UCSD-AML1 (cell line): ENCODE measurements at regions not wholly inside any gene's neighbourhood (a gene's known extent, or its start where the extent isn't known, plus 50 kb on each side); places are given as distances from the start of the nearest gene placed in this dataset.

ENCODE experiments used
- DNase-seq: peaks from one replicate; lab custom pipeline; 2025; ENCODE audit not compliant: unreplicated experiment; lab: John Stamatoyannopoulos, UW

GRCh38 chr13:97559981-97560380 lies 126.0 kb downstream of the RAP2A start:
- no peak for DNase-seq

DNA sequence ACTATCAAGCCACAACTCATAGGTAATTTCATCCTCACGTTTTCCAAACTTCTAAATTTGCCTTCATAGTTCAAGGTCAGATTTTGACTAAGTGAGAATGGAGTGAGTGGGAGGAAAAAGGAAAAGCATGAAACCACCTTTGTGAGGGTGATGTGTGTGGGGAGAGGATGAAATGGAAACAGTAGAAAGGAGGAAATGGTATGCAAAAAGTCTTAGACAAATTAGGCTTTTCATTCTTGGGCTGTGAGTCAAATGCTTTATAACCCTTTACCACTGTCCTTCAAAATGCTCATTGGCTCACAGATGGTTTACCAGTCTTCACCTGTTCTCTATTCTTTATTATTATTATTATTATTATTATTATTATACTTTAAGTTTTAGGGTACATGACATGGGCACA lies 127.2 kb downstream of the RAP2A start:
- no peak for DNase-seq

DNA sequence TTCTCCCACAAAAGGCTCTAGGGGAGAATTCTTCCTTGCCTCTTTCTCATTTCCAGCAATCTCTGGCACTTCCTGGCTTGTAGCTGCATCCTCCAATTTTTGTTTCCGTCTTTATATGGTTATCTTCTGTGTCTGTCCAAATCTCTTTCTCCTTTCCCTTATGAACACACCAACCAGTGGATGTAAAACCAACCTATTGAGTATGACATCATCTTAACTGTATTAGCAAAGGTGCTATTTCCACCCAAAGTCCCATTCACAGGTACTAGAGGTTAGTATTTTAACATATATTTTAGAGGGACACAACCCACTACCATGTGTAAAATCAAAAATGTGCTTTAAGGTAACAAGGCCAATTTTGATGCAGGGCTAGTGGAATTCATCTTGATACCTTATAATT lies 129.0 kb downstream of the RAP2A start:
- no peak for DNase-seq

GRCh38 chr13:97564956-97565355 lies 131.0 kb downstream of the RAP2A start:
- no peak for DNase-seq

DNA sequence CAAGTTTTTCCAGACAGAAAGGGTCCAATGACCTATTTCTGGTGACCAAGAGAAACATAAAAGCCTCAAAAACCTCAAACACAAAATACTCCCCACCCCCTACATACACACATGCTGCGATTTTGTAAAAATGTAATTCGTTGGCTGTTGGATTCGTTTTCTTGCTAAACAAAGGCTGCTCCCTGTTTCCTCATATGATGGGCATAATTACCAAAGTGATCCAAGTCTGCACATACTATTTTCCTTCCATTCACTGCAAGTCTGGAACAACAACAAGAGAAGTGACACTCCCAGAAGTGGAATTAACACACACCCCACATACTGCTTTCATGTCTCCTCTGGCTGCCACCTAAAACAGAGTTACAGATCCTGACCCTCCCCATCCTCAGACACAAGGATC lies 131.9 kb downstream of the RAP2A start:
- no peak for DNase-seq

- no peak for DNase-seq
Measured at GRCh38 chr13:97566907-97567306, 132.9 kb downstream of the RAP2A start.

- DNase-seq = no peak
Measured at GRCh38 chr13:97567510-97568243, 133.7 kb downstream of the RAP2A start.

DNA sequence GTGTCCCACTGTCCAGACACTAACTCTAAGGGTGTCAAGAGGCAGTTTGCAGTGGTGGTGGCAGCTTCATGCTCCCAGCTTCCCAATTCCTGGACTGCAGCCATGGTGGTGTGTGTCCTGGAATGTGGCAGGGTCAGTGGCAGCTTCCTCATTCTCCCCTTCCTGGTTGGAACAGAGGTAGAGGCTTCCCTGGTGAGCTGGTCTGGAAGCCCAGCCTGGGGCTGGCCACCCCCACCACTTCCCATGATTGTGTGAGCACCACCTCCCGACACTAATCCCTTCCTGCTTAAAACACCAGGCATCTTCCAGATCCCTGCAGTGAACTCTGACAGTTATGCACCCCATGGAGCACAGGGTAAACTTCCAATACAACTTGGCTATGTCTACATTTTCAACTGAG lies 134.9 kb downstream of the RAP2A start:
- no peak for DNase-seq

DNA sequence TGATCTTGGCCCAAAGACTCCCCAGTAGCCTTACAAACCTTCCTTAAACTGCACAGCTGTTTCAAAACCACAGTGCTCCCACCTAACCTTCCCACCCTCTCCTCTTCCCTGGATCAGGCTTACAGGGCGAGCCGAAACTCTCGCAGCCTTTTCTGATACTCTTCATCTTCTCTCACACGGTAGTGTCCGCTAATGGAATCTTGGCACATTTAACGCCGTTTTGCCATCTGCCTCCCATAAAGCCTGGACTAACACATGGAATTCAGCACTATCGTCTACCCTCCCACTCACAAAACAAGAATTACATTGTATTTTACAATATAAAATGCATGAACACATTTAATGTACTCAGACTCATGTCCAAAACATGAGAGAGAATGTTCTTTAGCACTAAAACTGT lies 135.9 kb downstream of the RAP2A start:
- no peak for DNase-seq

DNA sequence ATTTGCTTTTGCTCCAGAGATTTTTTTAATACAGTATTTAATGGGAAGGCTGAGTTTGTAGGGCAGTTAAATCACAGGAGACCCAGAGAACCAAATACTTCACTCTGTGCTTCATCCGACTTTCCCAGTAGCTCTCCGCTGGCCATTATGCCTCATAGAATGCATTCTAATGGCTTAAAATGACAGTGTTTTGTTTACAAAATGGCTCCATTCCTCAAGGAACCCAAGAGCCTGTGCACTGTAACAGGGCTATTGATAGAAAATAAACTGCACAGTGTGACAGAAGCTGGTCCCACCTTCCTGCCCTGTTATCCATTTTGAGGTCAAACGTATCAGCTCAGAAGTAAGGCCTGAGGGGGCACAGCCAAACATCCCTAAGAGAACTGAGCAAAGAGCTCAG lies 136.5 kb downstream of the RAP2A start:
- no peak for DNase-seq

- no peak for DNase-seq
Measured at GRCh38 chr13:97573011-97573410, 139.0 kb downstream of the RAP2A start.

DNA sequence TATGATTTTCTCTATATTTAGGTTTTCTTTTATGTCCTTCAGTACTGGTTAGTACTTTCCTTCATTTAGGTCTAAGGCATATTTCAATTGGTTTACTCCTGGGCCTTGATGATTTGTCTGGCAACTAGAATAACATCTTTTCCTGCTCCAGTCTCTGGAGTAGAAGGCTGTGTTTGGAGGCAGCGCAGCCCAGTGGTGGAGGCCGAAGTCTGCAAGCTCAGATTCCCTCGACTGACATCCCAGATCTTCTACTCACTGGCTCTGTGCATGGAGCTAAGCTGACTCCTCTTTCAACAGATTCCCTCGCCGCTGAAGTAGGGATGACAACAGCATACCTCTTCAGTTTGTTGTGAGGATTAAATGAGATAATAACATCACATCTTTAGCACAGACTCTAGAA lies 141.0 kb downstream of the RAP2A start:
- peak; percentile 15 for DNase-seq

DNA sequence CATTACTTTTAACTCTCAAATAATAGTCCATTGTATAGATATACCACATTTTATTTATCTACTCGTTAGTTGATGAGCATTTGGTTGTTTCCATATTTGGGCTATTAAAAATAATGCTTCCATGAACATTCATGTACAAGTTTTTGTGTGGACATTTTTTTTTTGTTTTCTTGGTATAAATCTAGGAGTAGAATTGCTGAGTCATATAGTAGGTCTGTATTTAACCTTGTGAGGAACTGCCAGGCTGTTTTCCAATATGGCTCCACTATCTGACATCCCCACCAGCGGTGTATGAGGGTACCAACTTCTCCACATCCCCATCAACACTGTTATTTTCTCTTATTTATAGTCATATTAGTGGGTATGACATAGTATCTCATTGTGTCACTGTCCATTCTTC lies 143.1 kb downstream of the RAP2A start:
- DNase-seq = no peak

- no peak for DNase-seq
Measured at GRCh38 chr13:97582170-97582569, 148.2 kb downstream of the RAP2A start.

DNA sequence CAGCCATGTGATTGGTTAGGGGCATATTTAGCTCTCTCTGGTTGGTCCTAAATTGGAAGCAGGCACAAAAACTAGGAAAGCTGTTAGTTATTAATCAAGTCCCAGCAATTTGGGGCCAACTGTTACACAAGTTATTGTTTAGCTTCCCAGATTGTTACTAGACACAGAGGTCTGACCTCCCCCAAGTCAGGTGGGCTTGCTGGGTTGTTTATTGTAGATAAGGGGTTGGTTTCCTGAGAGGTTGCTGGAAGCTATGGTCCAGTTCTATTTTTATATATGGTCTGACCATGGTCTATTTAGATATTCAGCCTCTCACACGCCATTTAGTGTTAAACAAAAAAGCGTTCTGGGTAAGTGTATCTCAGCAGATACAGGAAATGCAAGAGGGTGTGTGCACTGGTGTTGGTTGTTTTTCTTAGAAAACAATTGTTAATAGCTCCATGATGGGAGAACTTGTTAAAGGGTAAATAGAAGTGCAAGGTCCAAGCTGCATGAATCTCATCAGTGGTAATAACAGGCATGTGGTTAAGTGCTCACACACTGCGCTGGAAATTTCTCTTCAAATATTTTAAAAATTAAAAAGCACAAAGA lies 150.0 kb downstream of the RAP2A start:
- DNase-seq = no peak

DNA sequence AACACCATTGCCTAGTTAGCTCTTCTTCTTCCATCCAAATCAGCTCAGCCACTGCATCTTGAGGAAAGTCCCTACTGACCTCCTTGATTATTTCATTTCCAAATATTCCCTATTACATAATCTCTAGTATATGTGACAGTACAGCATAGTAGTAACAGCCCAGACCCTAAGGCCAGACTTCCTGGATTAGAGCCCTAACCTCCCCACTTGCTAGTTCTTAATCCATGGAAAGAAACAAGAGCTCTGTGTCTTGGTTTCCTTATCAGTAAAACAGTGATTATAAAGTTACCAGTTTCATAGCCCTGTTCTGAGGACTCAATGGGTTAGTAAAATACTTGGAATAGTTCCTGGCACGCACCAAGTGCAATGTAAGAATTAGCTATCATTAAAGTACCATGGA lies 153.0 kb downstream of the RAP2A start:
- no peak for DNase-seq

DNA sequence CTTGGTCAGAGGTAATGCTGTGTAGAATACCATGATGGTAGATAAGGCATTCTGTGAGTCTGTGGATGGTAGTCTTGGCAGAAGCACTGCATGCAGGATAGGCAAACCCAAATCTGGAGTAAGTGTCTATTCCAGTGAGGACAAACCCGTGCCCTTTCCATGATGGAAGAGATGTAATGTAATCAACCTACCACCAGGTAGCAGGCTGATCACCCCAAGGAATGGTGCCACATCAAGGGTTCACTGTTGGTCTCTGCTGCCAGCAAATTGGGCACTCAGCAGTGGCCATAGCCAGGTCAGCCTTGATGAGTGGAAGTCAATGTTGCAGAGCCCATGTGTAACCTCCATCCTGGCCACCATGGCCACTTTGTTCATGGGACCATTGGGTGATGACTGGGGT lies 155.0 kb downstream of the RAP2A start:
- DNase-seq = no peak

DNA sequence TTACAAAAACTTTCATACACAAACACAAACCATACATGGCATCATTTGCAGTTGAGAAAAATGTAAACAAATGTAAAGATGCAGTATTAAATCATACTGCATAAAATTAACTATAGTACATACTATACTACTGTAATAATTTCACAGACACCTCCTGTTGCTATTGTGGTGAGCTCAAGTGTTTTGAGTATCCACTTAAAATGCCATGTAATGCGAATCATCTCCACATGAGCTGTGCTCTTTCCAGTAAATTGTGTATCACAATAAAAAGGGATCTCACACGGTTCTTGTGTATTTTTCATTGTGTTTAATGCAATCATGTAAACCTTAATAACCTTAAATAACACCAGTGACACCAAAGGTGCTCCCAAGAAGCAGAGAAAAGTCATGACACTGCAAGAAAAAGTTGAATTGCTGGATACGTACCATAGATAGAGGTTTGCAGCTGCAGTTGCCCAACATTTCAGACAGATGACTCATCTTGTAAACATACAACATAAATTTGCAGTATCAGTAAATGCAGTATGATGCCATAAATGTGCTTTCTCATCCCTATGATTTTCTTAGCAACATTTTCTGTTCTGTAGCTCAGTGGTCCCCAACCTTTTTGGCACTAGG lies 166.6 kb downstream of the RAP2A start:
- no peak for DNase-seq

DNA sequence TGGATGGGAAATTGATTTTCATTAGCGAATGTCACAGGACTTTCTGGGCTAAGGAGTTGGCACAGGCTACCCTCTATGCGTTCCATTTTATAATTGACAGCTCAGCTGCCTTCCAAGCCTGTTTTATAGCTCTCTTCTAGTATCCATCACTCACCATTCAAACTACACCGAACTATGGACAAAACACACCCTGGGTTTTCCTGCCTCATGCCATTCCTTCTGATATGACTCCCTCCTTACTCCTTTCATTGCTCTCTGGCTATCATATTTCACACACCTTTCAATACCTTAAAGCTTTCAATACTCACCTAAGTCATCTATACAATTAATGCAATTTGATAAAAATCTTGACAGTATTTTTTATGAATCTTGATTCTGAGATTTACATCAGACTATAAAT lies 181.3 kb downstream of the RAP2A start:
- DNase-seq = no peak

DNA sequence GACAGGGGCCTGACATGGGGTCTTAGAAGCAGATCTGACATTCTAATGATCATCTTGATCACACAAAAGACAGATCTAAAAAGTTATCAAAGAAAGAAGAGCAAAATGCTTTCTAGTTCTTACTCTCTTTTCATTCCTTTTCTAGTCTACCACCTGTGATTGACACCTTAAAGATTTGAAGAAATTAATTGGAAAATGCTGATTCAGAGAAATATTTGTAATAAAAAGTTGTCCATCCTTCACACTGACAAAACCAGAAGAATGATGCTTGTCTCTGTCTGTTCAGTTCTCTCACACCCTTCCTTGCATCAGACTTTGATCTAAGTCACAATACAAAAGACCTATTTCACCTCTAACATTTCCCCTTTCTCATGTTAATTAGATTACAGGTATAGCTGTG lies 182.4 kb downstream of the RAP2A start:
- DNase-seq = no peak

- no peak for DNase-seq
Measured at GRCh38 chr13:97621025-97621424, 187.1 kb downstream of the RAP2A start.

DNA sequence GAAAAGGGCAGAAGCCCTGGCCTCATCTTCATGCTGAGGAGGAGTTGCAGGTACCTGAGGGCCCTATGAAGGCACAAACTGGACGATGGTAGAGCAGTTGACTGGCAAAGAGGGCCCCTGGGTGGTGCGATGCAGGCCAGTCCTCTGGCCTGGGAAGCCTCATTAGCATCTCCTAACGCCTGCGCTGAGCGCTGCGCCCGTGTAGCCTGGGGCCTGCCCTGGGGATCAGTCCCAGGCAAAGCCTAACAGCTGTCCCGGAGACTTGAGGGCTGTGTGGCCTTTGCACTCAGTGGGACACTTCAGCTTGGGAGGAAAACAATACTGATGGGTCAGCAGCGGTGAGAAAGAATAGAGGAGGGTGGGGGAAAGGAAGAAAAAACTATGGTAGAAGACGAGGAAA lies 187.7 kb downstream of the RAP2A start:
- no peak for DNase-seq

DNA sequence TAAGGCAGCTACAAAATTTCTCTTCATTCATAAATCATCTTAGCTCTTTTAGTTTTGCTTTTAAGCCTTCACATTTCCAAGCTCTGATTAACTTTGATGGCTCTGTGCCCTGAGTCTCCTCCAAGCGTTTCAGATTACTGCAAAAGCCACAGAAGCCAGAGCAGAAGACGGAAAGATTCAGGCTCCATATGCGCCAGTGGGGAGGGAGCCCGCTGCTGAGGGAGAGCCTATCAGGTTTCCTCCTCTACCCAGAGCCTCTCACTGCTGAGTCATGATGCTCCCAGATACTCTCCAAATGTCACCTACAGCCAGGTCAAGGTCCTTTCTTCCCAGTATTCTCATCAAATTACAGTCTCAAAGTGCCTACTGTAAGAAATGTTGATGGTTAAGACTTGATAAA lies 193.6 kb downstream of the RAP2A start:
- DNase-seq = no peak
